ENCODE measurements at regions not wholly inside any gene's neighbourhood (a gene's known extent, or its start where the extent isn't known, plus 50 kb on each side); places are given as distances from the start of the nearest gene placed in this dataset.

- DNase-seq (ENCODE audit: low read depth in 1 of 2, low spot score in 1 of 2): no peak
- no peak for TF ChIP-seq JUND (IDR thresholded peaks at IDR 0.05; ENCODE audit: low read depth)
- in situ Hi-C loops (cut with HindIII; ENCODE audit: low pct_unique_long_range_greater_than_20kb, low sequenced_read_pairs): no loop called here
These were observed 85.7 kb upstream of the FAM169A start for GRCh38 chr5:74951865-74952264.

- in situ Hi-C loops (cut with HindIII; ENCODE audit: low pct_unique_long_range_greater_than_20kb, low sequenced_read_pairs): no loop called here
- no peak for DNase-seq (ENCODE audit: low read depth in 1 of 2, low spot score in 1 of 2)
- TF ChIP-seq JUND (IDR thresholded peaks at IDR 0.05; ENCODE audit: low read depth): no peak
These were observed 84.8 kb upstream of the FAM169A start for GRCh38 chr5:74950836-74951515.

- DNase-seq (ENCODE audit: low read depth in 1 of 2, low spot score in 1 of 2): no peak
- TF ChIP-seq JUND (IDR thresholded peaks at IDR 0.05; ENCODE audit: low read depth): no peak
- in situ Hi-C loops (cut with HindIII; ENCODE audit: low pct_unique_long_range_greater_than_20kb, low sequenced_read_pairs): no loop called here
These were observed 83.8 kb upstream of the FAM169A start for GRCh38 chr5:74949976-74950375.

GRCh38 chr5:74948031-74948546, 81.9 kb upstream of the FAM169A start:
- peak in 1 of 2 experiments; percentile 14 for DNase-seq (ENCODE audit: low read depth in 1 of 2, low spot score in 1 of 2)
- in situ Hi-C loops (cut with HindIII; ENCODE audit: low pct_unique_long_range_greater_than_20kb, low sequenced_read_pairs): no loop called here
- no peak for TF ChIP-seq JUND (IDR thresholded peaks at IDR 0.05; ENCODE audit: low read depth)

GRCh38 chr5:74946471-74946870, 80.3 kb upstream of the FAM169A start:
- in situ Hi-C loops (cut with HindIII; ENCODE audit: low pct_unique_long_range_greater_than_20kb, low sequenced_read_pairs): no loop called here
- no peak for DNase-seq (ENCODE audit: low read depth in 1 of 2, low spot score in 1 of 2)
- TF ChIP-seq JUND (IDR thresholded peaks at IDR 0.05; ENCODE audit: low read depth): no peak

- DNase-seq (ENCODE audit: low read depth in 1 of 2, low spot score in 1 of 2): no peak
- no peak for TF ChIP-seq JUND (IDR thresholded peaks at IDR 0.05; ENCODE audit: low read depth)
- in situ Hi-C loops (cut with HindIII; ENCODE audit: low pct_unique_long_range_greater_than_20kb, low sequenced_read_pairs): no loop called here
These were observed 79.5 kb upstream of the FAM169A start for GRCh38 chr5:74945561-74946165.

- TF ChIP-seq JUND (IDR thresholded peaks at IDR 0.05; ENCODE audit: low read depth): no peak
- in situ Hi-C loops (cut with HindIII; ENCODE audit: low pct_unique_long_range_greater_than_20kb, low sequenced_read_pairs): no loop called here
- DNase-seq (ENCODE audit: low read depth in 1 of 2, low spot score in 1 of 2): peak in 1 of 2 experiments; percentile 37
These were observed 77.7 kb upstream of the FAM169A start for GRCh38 chr5:74943905-74944304.

- in situ Hi-C loops (cut with HindIII; ENCODE audit: low pct_unique_long_range_greater_than_20kb, low sequenced_read_pairs): no loop called here
- DNase-seq (ENCODE audit: low read depth in 1 of 2, low spot score in 1 of 2): no peak
- no peak for TF ChIP-seq JUND (IDR thresholded peaks at IDR 0.05; ENCODE audit: low read depth)
These were observed 76.6 kb upstream of the FAM169A start for GRCh38 chr5:74942622-74943286.

GRCh38 chr5:74940782-74941353, 74.7 kb upstream of the FAM169A start:
- no peak for TF ChIP-seq JUND (IDR thresholded peaks at IDR 0.05; ENCODE audit: low read depth)
- DNase-seq (ENCODE audit: low read depth in 1 of 2, low spot score in 1 of 2): no peak
- in situ Hi-C loops (cut with HindIII; ENCODE audit: low pct_unique_long_range_greater_than_20kb, low sequenced_read_pairs): no loop called here

- DNase-seq (ENCODE audit: low read depth in 1 of 2, low spot score in 1 of 2): no peak
- in situ Hi-C loops (cut with HindIII; ENCODE audit: low pct_unique_long_range_greater_than_20kb, low sequenced_read_pairs): no loop called here
- no peak for TF ChIP-seq JUND (IDR thresholded peaks at IDR 0.05; ENCODE audit: low read depth)
These were observed 72.2 kb upstream of the FAM169A start for GRCh38 chr5:74938250-74938933.

GRCh38 chr5:74935752-74936091, 69.5 kb upstream of the FAM169A start:
- in situ Hi-C loops (cut with HindIII; ENCODE audit: low pct_unique_long_range_greater_than_20kb, low sequenced_read_pairs): no loop called here
- no peak for DNase-seq (ENCODE audit: low read depth in 1 of 2, low spot score in 1 of 2)
- no peak for TF ChIP-seq JUND (IDR thresholded peaks at IDR 0.05; ENCODE audit: low read depth)

- peak in 1 of 2 experiments; percentile 33 for DNase-seq (ENCODE audit: low read depth in 1 of 2, low spot score in 1 of 2)
- in situ Hi-C loops (cut with HindIII; ENCODE audit: low pct_unique_long_range_greater_than_20kb, low sequenced_read_pairs): no loop called here
- TF ChIP-seq JUND (IDR thresholded peaks at IDR 0.05; ENCODE audit: low read depth): no peak
These were observed 69.0 kb upstream of the FAM169A start for GRCh38 chr5:74934949-74935751.

All from T47D (cell line).